Ishikawa (cell line): ENCODE measurements at regions not wholly inside any gene's neighbourhood (a gene's known extent, or its start where the extent isn't known, plus 50 kb on each side); places are given as distances from the start of the nearest gene placed in this dataset.

Source experiments
- CREB1 ChIP-seq: IDR thresholded peaks from 2 replicates; pipeline ENCODE4 v1.6.1; 2012; ENCODE audit warnings: low read depth
- EGR1 ChIP-seq: IDR thresholded peaks from 2 replicates; pipeline ENCODE4 v1.6.1; 2012
- FOXM1 ChIP-seq: IDR thresholded peaks from 2 replicates; pipeline ENCODE4 v1.6.1; 2012; ENCODE audit warnings: low read depth, borderline replicate concordance
- MAX ChIP-seq: IDR thresholded peaks from 2 replicates; pipeline ENCODE4 v1.6.1; 2012
- NFIC ChIP-seq: IDR thresholded peaks from 2 replicates; pipeline ENCODE4 v1.6.1; 2012
- RAD21 ChIP-seq: IDR thresholded peaks from 2 replicates; pipeline ENCODE4 v1.6.1; 2012; ENCODE audit warnings: low read depth
- REST ChIP-seq: IDR thresholded peaks from 2 replicates; pipeline ENCODE4 v1.6.1; 2012; ENCODE audit warnings: low read depth, mild to moderate bottlenecking
- TAF1 ChIP-seq: IDR thresholded peaks from 2 replicates; pipeline ENCODE4 v1.6.1; 2012; ENCODE audit warnings: low read depth, mild to moderate bottlenecking
- TCF12 ChIP-seq: IDR thresholded peaks from 2 replicates; pipeline ENCODE4 v1.6.1; 2012; ENCODE audit warnings: low read depth
- TEAD4 ChIP-seq: IDR thresholded peaks from 2 replicates; pipeline ENCODE4 v1.6.1; 2012
- USF1 ChIP-seq: IDR thresholded peaks from 2 replicates; pipeline ENCODE4 v1.6.1; 2012
- YY1 ChIP-seq: IDR thresholded peaks from 2 replicates; pipeline ENCODE4 v1.6.1; 2012; ENCODE audit warnings: low read depth
- ZBTB7A ChIP-seq: IDR thresholded peaks from 2 replicates; pipeline ENCODE4 v1.6.1; 2012; ENCODE audit warnings: low read depth

- TF ChIP-seq TEAD4 (no peak), RAD21 (no peak), TAF1 (no peak), CREB1 (no peak), TCF12 (no peak), EGR1 (no peak), REST (no peak), ZBTB7A (no peak), NFIC (no peak), FOXM1 (no peak), YY1 (no peak), MAX (no peak), USF1 (no peak)
Observed at GRCh38 chr3:181941250-181941649, 229.5 kb downstream of the SOX2 start.
